ENCODE measurements at regions not wholly inside any gene's neighbourhood (a gene's known extent, or its start where the extent isn't known, plus 50 kb on each side); places are given as distances from the start of the nearest gene placed in this dataset.

DNA sequence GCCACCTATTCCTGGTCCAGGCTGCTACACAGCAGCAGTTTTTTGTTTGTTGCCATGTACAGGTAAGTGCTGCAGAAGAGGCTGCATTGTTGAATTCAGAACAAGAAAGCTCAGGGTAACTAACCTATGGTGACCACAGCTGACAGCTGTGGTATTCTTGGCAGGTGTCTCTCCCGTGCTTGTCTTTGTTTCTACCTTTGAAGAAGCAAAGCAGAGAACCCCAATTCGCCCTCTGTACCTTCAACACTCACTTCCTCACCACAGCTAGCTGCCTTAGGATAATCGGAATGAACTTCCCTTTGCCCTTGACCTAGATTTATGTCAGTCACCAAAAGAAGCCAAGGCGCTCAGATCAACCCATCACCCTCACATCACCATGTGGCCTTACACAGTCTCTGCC lies 1703.3 kb upstream of the SLC10A2 start:
- TF ChIP-seq, protein P1, sequence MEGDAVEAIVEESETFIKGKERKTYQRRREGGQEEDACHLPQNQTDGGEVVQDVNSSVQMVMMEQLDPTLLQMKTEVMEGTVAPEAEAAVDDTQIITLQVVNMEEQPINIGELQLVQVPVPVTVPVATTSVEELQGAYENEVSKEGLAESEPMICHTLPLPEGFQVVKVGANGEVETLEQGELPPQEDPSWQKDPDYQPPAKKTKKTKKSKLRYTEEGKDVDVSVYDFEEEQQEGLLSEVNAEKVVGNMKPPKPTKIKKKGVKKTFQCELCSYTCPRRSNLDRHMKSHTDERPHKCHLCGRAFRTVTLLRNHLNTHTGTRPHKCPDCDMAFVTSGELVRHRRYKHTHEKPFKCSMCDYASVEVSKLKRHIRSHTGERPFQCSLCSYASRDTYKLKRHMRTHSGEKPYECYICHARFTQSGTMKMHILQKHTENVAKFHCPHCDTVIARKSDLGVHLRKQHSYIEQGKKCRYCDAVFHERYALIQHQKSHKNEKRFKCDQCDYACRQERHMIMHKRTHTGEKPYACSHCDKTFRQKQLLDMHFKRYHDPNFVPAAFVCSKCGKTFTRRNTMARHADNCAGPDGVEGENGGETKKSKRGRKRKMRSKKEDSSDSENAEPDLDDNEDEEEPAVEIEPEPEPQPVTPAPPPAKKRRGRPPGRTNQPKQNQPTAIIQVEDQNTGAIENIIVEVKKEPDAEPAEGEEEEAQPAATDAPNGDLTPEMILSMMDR (IDR thresholded peaks at IDR 0.05), result no peak
- TF ChIP-seq POLR2A (IDR thresholded peaks at IDR 0.05), result no peak

Measured in lower leg skin (tissue), 3 donors.